Ammon's horn (tissue), 1 donor: ENCODE measurements at regions not wholly inside any gene's neighbourhood (a gene's known extent, or its start where the extent isn't known, plus 50 kb on each side); places are given as distances from the start of the nearest gene placed in this dataset.

Source experiments
- DNase-seq: peaks from one replicate; pipeline ENCODE4 v3.0.0-alpha.2; 2016; ENCODE audit warnings: low spot score

- no peak for DNase-seq
Measured at GRCh38 chr12:65517656-65518210, 239.2 kb downstream of the MSRB3 start.

- DNase-seq = no peak
Measured at GRCh38 chr12:65518771-65519170, 240.3 kb downstream of the MSRB3 start.

GRCh38 chr12:65520658-65521057 is 242.2 kb downstream of the MSRB3 start:
- DNase-seq = no peak

GRCh38 chr12:65522956-65523860 is 244.7 kb downstream of the MSRB3 start:
- no peak for DNase-seq

DNA sequence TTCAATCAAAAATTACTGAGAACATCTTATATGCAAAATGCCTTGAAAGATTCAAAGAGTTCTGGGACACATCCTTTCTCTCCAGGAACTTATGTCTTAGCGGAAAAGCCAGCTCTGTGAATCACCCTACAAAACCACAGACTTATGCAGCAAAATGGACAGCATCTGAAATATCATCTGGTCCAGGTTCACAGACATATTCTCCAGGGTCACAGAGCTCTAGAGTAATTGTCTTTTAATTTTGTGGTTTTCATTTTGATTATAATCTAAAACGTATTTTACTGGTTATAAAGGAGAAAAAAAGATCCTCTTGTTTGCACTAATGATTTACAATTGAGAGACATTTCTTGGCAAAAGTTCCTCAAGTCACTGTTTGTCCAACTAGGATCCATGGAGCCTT is 246.2 kb downstream of the MSRB3 start:
- no peak for DNase-seq

- DNase-seq = no peak
Measured at GRCh38 chr12:65525491-65526141, 247.1 kb downstream of the MSRB3 start.

DNA sequence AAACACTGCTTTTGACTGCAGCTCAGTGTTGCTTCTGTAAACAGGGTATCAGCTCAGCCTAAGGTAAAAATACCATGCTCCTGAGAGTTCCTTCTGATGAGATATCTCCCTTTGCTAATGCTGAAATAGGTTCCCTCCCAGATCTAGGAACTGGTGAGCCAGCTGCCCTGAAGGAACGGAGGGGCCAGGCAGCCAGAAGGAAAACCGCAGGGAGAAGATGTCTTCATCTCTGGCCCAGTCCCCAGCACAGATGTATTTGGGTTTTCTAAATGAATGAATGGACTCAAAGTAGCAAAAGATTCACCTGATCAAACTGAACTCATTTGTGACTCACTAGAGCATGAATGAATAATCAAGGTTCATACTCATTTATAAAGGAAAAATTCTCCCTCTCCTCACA is 247.8 kb downstream of the MSRB3 start:
- DNase-seq = no peak

- DNase-seq = no peak
Measured at GRCh38 chr12:65528127-65528526, 249.6 kb downstream of the MSRB3 start.

DNA sequence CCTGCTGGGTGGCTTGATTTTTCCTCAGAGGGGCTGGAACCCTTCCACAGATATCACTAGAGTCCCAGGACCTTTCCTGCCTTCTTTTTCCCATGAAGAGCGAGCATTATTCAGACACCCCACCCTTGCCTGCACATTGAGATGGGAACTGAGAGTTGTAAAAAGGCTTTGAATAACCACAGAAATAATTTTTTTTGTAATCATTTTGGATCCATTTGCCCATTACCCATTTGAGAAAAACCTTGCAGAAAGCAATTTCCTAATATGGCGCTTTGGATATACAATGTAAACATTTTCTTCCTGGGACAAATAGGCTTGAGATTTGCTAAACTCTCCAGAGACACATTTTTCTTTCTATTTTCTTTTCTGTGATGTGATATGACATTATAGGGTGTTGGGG is 250.6 kb downstream of the MSRB3 start:
- DNase-seq = no peak

GRCh38 chr12:65529771-65530435 is 251.4 kb downstream of the MSRB3 start:
- no peak for DNase-seq

DNA sequence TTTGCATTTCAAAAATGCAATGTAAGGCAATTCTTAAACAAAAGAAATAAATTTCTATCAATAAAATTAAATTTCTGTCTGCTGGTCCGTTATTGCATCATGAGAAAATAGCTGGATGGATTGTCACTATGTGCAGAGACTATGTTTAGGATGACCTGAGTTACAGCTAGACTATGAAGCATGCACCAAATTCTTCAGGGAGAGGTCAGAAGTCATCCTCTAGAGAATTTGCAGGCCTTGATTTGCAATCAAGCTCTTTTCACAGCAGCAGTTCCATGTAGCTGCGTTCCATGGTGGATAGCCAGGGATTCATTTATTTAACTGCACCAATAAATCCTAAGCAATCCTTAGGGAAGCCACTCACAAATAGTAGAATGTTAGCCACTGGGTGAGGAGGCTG is 253.7 kb downstream of the MSRB3 start:
- DNase-seq = no peak

DNA sequence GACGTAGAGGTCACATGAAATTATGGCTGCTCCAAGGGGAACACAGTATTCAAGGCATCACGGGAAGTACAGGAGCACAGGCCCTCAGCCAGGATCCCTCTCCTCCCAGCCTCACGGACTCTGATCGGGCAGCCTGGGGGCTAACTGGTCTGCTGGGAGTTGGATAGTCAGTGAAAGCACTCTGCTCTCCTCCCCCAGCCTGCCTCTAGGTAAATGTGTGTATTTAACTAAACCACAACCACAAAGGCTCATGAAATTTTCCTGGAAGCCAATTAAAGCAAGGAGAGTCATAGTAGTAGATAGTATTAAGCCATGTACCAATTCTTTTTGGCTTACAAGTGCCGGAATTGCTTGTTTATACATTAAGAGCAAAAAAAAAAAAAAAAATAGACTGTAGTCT is 254.3 kb downstream of the MSRB3 start:
- no peak for DNase-seq

DNA sequence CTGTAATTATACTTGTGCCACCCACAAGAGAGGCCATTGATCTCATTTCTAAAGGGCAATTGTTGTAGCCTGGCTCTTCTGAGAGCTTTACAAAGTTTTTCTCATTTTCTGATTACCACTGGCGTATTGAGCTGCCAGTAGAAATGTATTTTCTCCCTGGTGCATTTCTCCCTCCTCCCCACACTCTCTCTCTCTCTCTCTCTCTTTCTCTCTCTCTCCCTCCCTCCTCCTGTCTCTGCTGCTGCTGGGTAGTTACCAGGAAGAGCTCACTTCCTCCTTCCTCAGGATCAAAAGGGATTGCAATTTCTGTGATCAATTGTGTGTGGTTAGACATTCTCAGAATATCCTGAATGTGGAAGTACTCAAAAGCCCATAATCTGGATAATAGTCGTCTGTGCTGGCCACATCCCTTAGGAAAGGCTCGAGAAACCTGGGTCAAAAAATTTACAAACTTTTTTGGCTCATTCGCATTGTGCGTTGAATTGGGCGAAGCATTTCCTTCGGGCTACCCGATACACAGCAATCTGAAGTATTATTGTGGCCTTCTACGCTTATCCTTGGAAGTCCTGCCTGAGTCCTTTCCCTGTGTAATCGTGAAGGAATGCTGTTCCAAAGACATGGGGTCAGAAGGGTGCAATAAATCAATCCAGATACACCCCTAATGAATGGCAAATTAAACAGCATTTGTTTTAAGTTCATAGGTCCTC is 254.8 kb downstream of the MSRB3 start:
- no peak for DNase-seq

GRCh38 chr12:65534238-65534841 is 255.9 kb downstream of the MSRB3 start:
- DNase-seq = no peak

DNA sequence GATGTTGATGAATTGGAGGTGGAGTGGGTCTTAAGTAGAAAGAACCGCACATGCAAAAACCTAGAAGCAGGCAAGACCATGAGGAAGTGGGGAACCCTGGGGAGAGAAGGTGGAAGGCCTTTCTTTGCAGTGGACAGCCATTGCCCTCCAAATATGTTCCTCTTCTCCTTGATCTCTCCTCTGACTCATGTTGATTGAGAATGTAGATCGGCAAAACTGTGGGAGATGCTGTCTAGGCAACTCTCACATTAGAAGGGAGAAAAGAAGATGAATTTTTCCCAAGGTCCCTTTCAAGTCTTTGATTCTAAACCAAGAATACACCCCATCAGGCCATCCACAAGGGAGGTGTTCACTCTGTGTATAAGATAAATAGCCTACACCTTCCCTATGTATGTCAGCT is 257.5 kb downstream of the MSRB3 start:
- no peak for DNase-seq

- no peak for DNase-seq
Measured at GRCh38 chr12:65536351-65536750, 257.9 kb downstream of the MSRB3 start.

DNA sequence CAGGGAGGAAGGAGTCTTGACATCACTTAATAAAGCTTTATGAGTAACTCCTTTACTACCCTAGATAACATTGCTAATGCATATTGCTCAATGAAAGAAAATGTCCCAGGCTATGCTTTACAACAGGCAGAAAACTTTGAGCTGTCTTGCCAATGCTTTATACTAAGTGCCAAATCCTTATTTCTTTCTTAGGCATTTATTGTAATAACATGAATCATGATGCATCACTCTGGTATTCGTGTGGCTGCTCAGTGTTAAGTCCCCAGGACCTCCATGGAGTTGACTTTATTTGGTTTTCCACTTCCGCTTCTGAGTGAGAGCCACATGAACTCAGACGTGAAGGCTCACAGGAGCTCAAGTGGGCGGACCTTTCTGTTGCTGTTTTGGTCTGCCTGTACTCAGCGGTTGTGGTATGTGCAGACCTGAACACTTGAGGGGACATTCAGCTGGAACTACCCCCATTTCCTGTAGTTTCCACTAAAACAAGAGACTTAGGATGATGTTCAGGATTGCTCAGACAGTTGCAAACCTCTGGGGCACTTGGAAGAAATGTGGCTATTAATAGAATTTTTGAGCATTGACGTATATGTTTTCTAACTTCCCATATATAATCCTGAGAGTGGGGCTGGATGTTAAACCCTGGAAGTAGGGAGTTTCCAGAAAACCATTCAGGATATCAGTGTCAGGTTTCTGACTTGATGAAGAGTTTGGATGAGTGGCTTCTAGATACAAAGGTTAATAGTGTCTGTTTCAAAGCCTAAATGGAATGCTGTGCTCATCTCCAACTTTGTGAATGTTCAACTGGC is 258.6 kb downstream of the MSRB3 start:
- DNase-seq = no peak

DNA sequence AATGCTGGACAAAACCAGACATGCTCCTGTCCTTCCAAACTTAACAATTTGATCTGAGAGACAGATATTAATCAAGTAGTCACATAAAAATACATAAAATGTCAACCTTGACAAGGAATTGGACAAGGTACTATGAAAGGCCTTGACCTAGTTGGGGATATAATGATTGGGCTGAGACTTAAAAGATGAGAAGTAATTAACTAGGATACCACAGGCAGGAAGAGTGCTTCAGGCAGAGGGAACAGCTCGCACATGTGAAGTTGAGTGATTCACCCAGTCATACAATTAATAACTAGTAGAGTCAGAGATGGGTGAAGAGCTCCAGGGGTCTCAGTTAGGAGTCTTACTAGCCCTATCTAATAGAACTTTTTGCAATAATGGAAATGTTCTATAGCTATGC is 259.5 kb downstream of the MSRB3 start:
- DNase-seq = no peak

DNA sequence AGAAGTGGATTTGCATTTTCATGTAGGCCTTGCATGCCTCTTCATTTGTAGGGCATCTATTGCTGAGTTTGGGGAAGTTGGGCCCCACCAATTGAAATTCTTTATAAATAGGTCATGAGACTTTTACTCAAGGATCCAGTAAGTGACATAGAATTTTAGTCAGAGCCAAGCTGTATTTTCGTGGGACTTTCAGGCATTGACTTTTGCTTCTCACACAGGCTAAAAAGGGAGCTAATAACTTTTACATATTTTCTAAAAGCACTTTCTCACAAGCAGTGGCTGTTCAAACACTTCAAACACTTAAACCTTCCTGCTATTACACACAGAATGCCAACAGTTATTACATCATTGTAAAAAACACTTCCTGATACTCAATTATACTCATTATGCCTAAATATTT is 260.5 kb downstream of the MSRB3 start:
- DNase-seq = no peak

GRCh38 chr12:65540140-65540539 is 261.7 kb downstream of the MSRB3 start:
- no peak for DNase-seq

- DNase-seq = no peak
Measured at GRCh38 chr12:65546528-65546927, 268.0 kb downstream of the MSRB3 start.
